NCI-H1105 treated with DMSO at 0.1 percent for 48 hours (cell line): ENCODE measurements at regions not wholly inside any gene's neighbourhood (a gene's known extent, or its start where the extent isn't known, plus 50 kb on each side); places are given as distances from the start of the nearest gene placed in this dataset.

Source experiments
- DNase-seq: peaks from one replicate; lab custom pipeline; 2025; lab: John Stamatoyannopoulos, UW

DNA sequence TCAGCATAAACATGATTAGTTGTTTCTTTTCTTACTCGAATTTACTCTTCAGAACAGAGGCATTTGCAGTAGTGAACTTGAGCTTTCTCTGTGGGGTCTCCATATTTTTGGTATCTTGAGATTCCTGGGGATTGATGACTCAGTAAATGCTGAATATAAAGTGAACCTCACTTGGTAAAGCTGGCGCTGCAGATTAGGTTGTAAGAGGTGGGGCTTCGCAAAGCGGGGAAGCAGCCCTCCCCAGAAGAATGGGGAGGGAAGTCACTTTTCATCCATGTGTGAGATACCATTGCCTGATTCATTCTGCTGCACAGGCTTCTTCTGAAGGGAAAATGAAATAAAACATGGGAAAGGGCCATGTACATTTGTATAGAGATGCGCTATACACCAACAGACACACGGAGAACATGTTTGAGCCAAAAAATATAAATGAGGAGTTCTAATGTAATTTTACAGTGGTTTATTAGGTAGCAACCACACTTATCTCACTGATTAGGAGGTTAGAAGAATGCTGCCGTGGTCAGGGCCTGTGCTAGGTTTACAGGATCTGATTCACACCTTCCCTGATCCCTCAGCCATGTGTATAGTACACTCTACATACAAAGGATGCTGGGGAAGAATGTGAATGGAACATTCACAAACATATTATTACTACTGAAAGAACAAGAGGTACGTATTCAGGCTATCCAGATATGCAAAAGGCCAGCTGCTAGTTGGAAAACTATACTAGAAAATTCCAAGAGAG lies 63.5 kb downstream of the DNTTIP2 start:
- DNase-seq, result no peak

DNA sequence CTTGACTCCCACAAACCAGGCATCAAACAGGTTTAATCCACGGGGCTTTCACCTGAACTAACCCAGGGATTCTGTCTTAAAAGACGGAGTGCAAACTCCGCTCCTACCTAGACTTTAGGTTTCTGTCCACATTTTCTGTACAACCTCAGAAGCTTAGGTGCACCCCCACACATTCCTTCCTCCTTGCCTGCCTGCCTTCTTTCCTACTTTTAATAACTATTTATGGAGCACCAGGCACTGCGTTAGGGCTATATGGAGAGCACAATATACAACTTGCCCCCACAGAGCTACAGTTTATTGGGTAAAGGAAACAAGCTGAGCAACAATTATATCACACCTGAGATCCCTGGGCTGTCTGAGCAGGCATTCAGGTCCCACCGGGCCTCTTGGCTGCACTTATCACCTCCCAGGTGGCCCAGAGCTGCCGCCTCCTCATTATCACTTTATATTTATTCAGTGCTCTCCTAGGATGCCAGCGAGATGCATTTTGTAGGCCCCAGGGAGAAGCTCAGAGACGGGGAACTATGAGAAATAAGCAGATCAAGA lies 64.1 kb downstream of the DNTTIP2 start:
- DNase-seq, result no peak

DNA sequence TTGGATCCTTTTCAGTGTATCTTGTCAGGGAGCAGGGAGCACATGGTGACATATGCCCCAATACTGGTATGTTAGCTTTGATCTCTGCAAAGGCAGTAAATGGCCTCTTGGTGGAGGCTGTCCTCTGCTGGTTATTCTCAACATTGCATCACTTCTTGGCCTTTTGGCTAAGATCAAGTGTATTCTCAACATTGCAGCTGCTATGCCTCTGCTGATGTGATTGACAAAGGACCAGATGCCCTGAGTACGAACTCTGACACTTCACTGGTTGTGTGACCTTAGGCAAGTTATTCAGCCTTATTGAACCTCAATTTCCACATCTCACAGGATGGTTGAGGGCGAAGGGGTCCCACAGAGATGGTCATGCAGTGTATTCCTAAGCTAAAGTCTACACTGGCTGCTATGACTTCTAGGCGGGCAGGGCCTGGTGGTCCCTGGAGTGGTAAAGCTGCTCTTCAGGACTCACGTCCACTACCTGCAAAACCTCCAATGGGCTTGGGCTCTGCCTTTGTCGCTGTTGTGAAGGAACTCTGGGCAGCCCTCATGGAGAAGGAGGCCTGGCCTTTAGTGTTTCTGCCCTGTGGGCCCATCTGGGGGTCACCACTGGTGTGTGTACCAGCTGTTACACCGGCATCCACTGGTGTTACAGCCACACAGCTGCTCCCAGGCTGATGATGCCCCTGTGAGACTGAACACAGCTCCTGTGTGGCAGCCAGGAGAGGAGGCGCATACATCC lies 64.8 kb downstream of the DNTTIP2 start:
- peak; percentile 73 for DNase-seq

DNA sequence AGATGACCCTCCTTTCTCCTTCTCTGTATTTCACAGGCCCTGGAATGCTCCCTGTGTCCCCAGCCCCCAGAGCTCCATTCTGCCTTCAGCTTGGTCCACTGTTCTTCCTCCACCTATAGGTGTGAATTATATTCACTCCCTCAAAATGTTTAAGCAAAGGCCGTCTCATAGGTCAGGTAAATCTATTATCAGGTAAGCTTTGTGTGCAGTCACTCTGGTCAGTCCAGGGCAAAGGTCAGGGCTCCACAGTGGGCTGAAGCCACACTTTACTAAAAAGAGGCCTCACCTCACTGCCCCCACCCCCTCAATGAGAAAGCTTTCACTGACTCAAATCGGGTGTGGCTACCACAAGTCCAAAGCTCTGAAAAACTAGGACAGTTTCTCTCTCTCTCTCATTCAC lies 65.9 kb downstream of the DNTTIP2 start:
- no peak for DNase-seq

- DNase-seq, result no peak
Observed at GRCh38 chr1:93811326-93812065, 67.5 kb downstream of the DNTTIP2 start.

DNA sequence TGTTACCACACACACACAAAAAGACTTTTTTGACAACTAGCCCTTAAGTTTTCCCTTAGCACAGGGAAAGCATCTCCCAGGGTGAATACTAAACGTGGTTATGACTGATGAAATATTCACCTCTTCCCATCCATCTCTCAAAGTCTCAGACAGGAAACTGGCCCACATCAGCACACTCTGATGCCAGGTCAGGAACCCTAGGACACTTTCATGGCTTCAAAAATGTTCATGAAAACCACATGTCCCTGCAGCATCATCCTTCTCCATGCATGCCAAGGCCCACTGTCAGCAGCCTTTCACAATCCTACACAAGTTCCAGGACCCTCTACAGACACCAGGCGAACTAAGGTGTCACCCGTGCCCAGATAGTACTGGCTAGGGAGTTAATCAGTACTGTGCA lies 68.7 kb downstream of the DNTTIP2 start:
- DNase-seq, result no peak

DNA sequence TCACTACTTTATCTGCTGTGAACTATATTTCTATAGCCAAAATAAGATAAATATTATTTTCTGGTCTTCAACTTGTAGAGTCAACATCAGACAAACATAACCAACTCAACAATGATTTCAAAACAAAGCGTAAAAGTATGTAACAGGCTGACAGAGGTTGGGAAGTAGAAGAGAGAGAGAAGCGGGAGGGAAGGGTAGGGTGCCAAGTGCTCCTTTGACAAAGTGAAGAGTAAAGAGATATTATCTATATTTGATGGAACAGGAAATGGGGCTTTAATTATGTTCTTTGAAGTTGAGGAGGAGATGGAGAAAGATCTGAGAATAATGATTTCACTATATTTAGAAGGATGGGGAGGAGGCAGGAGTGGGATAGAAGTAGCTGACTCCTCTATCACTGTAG lies 70.1 kb downstream of the DNTTIP2 start:
- DNase-seq, result no peak

DNA sequence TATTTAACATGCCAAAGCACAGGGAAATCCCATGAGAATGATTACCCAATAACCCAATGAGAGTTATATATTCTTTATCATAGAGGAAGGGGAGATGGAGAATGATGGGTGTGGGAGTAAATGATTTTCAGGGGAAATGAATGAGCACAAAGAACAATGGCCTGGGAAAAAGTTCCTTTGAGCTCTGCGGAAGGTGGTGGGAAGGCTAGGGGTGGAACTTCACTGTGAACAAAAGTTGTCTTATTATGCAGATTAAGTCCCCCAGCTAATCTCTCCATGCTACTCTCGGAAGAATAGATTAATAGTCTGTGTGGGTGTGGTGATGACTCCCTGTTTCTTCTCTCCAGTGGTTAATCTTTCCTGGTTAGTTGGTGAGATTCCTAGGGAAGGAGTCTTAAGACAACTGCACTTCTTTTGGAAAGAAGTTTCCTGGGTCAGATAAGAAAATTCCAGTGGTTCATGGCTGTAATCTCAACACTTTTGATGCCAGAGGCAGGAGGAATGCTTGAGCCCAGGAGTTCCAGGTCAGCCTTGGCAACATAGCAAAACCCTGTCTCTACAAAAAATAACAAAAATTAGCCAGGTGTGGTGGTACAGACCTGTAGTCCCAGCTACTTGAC lies 71.6 kb downstream of the DNTTIP2 start:
- DNase-seq, result no peak

DNA sequence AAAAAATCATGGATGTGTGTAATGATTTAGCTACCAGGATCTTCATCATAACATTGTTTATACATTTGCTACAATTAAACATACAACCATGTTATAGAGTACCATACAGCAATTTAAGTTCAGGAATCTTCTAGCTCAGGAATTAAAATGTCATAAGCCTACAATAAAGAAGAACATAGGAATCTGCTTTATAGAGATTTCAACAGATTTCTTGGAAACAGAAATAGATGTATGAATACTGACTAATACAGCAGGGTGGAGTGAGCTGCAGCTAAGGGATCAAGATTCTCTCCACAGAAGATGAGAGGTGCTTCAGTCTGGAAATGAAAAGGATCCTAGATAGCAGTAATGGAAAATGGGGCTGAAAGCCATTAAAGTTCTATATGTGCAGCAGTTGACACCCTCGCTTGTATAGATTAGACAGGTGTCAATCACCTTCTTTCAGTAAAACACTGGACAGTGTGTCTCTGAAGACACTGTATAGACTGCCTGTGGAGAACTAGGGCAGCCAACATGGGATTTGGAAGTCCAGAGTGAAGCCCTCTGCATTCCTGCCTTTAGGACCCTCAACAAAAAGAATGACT lies 73.9 kb downstream of the DNTTIP2 start:
- no peak for DNase-seq

DNA sequence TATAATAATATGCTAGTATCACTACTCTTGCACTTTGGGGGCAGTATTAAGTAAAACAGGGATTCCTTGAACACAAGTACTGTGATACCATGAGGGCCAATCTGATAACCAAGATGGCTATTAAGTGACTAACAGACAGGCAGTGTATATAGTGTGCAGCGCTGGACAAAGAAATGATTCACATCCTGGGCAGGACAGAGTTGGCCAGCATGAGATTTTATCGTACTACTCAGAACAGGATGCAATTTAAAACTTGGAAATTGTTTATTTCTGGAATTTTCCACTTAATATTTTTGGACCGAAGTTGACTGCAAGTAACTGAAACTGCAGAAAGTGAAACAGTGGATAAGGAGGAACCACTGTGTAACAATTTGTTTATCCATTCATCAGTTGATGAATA lies 74.6 kb downstream of the DNTTIP2 start:
- no peak for DNase-seq

- no peak for DNase-seq
Observed at GRCh38 chr1:93801471-93801870, 77.5 kb downstream of the DNTTIP2 start.

DNA sequence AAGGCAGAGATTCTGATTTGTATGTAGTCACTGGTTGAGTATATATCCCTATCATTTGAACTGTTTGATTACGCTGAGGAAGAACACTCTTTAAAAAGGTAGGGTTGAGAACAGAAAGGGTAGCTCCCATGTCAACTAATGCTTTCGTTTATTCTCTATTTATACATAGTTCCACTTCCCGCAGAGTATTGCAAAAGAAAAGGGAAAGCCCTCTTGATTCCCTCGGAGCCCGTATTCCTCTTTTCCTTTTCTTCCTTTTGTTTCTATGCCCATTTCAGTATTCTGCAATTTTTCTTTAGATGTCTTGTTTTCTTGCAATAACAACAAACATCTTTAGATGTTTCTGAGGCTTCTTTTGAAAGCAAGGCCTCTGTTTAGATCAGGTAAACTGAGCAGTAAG lies 78.2 kb downstream of the DNTTIP2 start:
- DNase-seq, result no peak

DNA sequence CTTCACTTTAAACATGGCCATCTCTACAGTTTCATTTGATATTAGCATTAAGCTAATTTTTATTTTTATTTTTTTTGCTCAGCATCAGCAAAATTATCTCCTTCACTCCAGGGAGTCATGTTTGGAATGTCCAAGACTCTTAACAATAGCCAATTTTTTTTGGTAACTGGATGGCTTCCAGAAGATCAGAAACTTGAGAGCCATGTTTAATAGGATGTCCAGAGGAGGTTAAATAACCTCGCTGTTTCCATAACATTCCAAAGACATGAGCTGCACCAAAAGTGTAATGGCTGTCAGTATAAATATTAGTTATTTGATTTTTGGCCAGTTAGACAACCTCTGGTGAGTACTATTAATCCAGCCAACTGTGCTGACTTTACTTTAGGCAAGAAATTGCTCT lies 80.7 kb downstream of the DNTTIP2 start:
- DNase-seq, result no peak

DNA sequence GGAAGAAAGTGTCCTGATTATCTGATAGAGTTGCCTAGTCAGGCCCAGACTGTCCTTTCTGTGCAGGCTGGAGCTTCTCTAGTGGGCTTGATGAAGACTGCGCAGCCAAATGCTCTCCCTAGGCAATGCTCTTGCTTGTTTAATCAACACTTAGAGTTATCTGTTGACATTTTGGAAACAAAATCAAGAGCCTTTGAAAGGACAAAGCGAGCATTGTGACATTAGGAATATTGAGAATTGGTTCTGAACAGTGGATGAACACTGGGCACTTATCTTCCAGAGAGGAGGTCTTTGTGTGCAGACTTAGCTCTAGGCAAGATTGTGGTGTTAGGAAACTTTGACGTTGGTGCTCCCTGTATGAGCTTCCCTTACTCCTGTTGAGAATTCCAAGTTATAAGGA lies 94.5 kb downstream of the DNTTIP2 start:
- no peak for DNase-seq

GRCh38 chr1:93783876-93784275 lies 95.1 kb downstream of the DNTTIP2 start:
- no peak for DNase-seq

DNA sequence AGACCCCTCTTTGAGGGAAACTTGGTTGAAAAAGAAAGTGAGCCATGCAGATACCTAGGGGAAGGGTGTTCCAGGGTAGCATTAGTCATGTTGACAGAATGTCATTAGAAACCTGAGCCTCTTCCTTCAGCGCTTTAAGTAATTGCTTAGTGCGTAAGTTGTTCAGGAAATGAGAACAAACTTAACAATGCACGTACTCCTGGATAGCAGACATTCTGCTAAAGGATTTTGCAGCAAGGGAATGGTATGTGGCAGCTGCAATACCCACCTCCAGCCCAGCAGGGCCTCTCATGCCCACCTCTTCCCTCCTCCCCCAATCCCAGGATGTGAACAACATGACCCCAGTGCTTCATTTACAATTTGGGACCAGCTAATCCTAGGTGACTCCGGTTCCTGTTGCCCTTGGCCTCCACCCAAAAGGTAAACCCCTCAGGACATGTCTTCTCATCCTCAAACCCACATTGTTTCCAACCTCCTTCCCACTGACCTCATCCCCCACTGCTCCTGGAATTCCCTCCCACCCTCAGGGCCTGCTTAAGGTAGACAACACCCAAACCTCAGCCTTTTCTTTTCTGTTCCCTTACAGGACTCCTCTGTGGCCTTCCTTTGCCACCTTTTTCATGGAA lies 98.0 kb upstream of the BCAR3 start:
- no peak for DNase-seq

DNA sequence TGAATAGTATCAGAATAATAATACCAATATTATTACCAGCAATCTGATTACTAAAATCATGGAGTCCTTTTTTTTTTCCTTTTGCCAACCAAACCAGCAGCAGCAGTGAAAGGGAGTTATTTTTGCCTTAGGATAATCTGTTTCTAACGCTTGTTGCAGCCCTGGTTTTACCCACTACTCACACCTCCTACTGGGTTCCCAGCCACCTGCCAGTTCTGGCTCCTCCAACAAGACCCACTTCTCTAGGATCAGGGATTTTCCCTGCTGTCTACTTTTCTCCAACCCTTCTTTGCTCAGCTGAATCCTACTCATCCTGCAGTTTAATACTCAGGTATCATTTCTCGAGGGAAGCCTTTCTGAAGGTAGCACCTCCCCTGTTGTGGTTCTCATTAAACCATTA lies 96.8 kb upstream of the BCAR3 start:
- no peak for DNase-seq

DNA sequence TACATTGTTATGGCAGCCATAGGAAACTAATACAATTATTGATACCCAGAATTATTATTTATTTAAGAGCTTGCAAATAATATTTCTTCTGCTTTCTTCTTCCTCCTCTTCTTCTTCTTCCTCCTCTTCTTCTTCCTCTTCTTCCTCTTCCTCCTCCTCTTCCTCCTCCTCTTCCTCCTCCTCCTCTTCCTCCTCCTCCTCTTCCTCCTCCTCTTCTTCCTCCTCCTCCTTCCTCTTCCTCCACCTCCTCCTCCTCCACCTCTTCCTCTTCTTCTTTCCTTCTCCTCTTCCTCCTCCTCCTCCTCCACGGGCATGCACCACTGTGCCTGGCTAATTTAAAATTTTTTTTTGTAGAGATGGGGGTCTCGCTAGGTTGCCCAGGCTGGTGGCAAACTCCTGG lies 95.6 kb upstream of the BCAR3 start:
- DNase-seq, result no peak

DNA sequence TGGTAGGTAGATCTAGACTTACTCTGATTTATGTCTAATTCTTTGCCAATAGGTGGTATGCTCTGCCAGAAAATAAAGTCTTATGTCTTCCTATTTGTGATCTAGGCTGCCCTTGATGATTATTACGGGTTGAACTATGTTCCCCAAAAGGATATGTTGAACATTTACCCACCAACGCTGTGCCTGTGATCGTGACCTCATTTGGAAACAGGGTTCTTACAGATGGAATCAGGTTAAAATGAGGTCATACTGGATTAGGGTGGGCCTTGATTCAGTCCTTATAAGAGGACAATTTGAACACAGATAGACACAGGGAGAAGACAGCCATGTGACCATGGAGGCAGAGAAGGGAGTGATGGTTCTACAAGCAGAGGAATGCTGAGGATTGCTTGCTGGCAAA lies 95.1 kb upstream of the BCAR3 start:
- no peak for DNase-seq

DNA sequence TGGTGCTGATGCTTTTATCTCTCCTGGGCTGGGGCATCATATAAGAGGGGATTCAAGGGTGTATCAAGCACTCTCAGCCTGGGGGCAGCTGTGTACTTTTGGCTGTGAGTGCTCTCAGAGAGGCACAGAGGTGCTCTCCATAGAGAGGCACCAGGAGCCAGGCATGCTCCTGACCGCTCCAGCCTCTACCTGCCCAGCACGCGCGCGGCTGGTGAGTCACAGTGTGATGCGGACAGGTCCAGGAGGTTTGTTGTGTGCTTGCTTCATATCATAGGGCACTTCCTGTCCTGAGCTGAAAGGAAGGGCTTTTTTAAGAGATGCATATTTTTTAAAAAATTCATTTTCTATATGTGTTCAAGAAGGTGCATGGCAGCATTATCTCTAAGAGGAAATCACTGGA lies 93.6 kb upstream of the BCAR3 start:
- no peak for DNase-seq

- DNase-seq, result no peak
Observed at GRCh38 chr1:93774707-93775106, 93.1 kb upstream of the BCAR3 start.
